Thyroid gland (tissue), 4 donors: ENCODE measurements at regions not wholly inside any gene's neighbourhood (a gene's known extent, or its start where the extent isn't known, plus 50 kb on each side); places are given as distances from the start of the nearest gene placed in this dataset.
A peak's percentile ranks its signal among the peaks of the same experiment; 100 is the strongest.

Source experiments
- POLR2A ChIP-seq, 2 donors: fragments of 450-650 bp; IDR thresholded peaks; one replicate each; pipeline ENCODE4 v1.6.1; 2017; ENCODE audit warnings: antibody characterized with exemption in 2 of 2, mild to moderate bottlenecking in 2 of 2, moderate library complexity in 1 of 2
- TF ChIP-seq, protein P1 (sequence below), 6 experiments: fragments of 200-600 bp in 3 of 6; fragments of 450-650 bp in 3 of 6; sonication (generic) in 3 of 6; IDR thresholded peaks; one replicate each; pipeline ENCODE4 v1.5.1; 2016 to 2019; ENCODE audit warnings: antibody characterized with exemption in 6 of 6, mild to moderate bottlenecking in 2 of 6, inconsistent platforms in 1 of 6, moderate library complexity in 1 of 6

- TF ChIP-seq POLR2A (IDR thresholded peaks at IDR 0.05) = no peak
- TF ChIP-seq, protein P1, sequence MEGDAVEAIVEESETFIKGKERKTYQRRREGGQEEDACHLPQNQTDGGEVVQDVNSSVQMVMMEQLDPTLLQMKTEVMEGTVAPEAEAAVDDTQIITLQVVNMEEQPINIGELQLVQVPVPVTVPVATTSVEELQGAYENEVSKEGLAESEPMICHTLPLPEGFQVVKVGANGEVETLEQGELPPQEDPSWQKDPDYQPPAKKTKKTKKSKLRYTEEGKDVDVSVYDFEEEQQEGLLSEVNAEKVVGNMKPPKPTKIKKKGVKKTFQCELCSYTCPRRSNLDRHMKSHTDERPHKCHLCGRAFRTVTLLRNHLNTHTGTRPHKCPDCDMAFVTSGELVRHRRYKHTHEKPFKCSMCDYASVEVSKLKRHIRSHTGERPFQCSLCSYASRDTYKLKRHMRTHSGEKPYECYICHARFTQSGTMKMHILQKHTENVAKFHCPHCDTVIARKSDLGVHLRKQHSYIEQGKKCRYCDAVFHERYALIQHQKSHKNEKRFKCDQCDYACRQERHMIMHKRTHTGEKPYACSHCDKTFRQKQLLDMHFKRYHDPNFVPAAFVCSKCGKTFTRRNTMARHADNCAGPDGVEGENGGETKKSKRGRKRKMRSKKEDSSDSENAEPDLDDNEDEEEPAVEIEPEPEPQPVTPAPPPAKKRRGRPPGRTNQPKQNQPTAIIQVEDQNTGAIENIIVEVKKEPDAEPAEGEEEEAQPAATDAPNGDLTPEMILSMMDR (IDR thresholded peaks at IDR 0.05) = peak in 5 of 6 experiments; percentile 10 to 64 (median 60)
Observed at GRCh38 chr2:58762176-58762781, 521.2 kb upstream of the FANCL start.
